Endometrium (tissue), 2 donors: ENCODE measurements at regions not wholly inside any gene's neighbourhood (a gene's known extent, or its start where the extent isn't known, plus 50 kb on each side); places are given as distances from the start of the nearest gene placed in this dataset.

ENCODE experiments used
- FAIRE-seq: peaks from 2 replicates; lab custom pipeline; 2012; peaks lifted over from hg19 to GRCh38; lab: Jason Lieb, UNC
- donor health status: control.
- donor health status: control.

DNA sequence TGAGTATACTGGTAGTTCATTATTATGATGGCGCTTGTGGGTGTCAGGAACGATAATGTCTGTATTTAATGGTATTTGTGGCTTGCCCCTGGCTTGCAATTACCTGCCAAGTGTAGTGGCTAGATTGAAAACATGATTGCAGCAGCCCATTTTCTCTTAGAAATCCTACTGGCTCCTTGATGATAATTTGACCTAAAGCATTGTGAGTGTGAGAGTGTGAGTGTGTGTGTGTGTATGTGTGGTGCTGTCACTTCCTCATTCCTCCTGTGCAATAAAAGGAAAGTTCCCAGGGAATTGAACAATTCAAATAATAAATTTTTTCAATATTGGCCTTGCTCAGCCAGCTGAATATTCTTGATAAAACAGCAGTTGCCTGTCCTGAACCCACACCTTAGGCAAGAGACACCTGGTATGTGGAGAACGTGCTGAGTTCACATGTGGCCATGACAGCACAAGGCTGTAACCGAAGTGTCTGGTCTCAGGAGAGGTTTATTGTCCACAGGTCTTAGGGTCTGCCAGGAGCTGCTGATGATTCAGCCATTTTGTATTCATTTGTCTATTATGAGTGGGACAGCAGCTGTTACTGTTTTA lies 193.3 kb downstream of the CD47 start:
- FAIRE-seq: no peak

DNA sequence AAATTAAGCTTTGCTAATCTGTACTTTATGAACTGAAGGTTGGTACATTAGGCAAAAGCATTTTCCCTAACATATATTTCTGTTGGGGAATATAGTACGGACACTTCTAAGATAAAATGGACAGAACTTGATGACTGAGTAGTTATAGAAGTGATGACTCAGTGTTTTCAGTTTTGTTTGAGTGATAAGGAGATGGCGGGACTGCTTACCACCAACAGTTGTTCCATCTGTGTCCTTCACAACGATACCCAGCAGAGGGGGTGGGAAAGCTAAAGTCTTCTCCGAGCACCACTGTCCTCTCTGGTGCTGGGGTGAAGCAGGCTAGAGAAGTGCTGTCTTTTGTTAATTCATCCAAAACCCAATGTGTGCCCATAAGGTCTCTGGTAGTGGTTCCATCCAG lies 195.8 kb downstream of the CD47 start:
- FAIRE-seq: no peak

DNA sequence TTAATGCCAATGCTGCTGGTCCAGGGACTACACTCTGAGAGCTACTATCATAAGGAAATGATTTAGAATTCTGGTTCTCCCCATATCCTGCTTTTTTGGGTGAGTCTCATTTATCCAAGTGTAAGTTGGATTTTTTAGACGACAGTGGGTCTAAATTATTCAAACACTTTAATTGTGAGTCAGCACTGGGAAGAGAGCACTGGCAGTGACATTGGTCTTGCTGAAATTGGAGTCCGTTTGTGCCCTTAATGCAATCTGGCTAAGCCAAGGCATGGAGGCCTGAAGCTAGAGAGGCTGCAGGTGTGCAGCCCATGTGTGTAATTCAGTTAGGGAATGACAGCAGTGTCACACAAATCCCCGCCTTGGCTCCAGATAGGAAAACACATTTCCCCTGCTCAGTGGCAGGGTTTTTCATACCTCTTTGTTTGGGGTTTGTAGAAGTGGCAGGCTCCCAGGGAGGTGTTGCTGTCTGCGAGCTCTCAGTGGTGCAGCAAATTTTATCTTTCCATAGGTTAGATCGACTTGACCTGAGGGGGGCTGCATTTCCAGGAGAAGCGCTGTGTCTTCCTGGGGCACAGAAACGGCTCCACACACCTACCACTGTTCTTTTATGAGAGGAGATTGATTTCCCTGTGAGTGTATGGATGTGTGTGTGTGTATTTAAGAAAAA lies 197.7 kb downstream of the CD47 start:
- no peak for FAIRE-seq

DNA sequence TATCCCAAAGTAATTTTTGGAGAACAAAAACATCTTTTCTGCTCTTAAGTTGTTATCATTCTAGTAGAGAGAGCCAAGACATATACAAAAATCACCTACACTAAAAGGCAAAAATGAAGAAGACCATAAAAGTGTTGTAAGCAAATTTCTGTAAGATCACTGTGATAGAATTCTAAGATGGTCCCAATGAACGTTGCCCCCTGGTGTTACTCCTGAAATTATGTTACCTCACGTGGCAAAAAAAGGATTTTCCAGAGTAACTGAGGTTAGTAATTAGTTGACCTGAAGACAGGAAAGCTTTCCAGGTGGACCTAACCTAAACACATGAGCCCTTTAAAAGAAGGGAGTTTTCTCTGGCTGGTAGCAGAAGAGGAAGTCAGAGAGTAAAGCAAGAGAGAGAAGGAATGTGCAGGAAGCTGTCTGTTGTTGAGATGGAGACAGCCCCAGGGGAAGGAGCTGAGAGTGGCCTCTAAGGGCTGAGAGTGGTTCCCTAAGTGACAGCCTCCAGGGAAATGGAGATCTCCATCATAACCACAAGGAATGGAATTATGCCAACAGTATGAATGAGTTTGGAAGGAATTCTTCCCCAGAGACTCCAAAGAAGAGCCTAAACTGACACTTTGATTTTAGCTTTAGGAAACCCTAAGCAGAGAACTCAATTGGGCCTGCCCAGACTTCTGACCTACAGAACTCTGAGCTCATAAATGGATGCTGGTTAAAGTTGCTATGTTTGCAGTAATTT lies 205.9 kb downstream of the CD47 start:
- peak; percentile 70 for FAIRE-seq

DNA sequence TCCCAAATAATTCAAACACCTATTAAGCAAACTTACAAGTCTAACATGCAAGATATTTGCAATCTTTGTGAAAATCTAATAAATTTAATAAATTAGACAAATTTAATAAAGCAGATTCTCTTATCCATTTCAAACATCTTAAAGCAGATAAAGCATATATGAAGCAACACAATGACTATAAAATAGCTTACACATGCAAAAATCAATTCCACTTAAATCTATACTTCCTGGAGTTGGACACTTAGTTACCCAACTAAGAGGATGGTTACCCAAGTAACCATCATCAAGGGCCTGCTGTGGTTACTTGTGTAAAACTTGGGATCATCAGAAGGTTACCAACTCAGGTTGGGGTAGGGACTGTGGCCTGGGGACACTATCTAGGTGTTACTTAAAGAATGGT lies 206.8 kb downstream of the CD47 start:
- no peak for FAIRE-seq

DNA sequence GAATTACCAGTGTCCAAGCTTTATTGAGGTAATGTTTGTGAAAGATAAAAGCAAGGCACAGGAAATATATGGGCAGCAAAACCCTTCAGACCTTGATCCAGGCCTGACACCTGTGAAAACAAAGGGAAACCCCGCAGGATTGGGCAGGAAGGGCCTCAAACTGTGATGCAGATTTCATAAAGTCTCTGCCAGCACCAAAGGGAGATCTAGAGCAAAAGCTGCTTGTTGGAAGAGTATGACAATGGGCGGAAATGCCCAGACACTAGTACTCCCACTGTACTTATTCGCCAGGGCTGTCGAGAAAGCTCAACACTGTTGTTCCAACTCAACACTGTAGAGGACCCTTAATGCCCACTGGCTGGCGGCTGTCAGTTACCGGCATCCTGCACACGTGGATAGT lies 207.9 kb downstream of the CD47 start:
- FAIRE-seq: no peak

DNA sequence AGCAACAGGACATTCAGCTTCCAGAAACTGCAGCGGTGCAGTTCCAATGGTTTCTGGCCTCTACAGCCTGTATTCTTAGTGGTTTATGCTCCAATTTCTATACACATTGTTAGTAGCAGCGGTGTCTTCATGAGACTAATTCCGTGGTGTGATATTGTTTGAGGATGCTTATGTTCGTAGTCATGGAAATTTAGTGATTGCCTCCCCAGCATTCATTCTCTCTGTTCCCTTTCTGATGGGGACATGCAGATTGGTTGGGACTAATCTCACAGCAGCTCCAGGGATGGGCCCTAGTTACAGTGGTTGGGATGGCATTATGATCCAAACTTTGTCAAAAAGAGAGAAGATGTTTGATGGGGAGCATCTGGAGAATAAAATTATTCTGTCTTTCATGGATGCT lies 208.6 kb downstream of the CD47 start:
- FAIRE-seq: no peak

DNA sequence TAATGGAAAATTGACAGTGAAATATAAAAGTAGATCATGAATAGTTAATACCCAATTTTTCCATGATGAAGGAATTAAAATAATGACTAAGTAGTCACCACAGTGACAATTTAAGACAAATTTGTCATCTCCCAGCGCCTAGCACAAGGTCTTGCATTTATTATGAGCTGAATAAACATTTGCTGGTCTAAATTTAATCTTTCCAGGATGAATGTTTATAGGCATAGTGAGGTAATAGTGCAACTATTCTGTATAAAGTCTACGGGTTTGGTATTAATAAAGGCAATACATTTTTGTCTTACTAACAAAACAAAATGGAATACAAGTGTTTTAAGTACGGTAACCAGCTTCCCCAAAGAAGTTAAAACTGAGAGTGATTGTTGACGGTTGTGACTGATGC lies 209.3 kb downstream of the CD47 start:
- no peak for FAIRE-seq

DNA sequence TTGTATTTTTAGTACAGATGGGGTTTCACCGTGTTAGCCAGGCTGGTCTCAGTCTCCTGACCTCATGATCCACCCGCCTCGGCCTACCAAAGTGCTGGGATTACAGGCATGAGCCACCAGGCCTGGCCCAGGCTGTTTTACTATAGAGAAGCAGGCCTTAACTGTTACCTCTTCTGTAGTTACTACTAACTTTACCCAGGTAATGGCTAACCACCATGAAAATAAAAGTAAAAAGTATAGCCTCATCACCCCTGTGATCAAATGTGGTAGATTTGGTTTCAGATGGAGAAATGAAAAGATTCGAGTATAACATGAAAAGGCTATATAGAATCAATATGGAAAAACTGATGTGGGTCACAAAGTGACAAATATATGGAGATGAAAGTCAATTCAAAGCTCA lies 210.1 kb downstream of the CD47 start:
- no peak for FAIRE-seq

DNA sequence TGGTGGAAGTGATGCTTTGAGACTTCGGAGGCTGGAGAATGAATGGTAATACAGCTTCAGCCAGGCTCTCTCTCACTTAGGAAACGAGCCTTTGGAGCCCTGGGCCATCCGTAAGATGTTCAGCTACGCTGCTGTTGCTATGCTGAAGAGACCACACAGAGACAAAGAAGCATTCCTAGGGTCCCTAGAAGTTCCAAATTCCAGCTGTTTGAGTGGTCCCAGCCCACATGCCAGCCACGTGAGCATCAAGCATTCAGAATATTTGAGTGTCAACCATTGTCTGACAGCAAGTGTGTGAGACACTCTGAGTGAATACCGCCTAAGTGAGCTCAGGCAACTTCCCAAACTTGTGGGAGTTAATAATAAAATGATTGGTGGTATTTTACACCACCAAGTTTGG lies 212.9 kb downstream of the CD47 start:
- FAIRE-seq: no peak

DNA sequence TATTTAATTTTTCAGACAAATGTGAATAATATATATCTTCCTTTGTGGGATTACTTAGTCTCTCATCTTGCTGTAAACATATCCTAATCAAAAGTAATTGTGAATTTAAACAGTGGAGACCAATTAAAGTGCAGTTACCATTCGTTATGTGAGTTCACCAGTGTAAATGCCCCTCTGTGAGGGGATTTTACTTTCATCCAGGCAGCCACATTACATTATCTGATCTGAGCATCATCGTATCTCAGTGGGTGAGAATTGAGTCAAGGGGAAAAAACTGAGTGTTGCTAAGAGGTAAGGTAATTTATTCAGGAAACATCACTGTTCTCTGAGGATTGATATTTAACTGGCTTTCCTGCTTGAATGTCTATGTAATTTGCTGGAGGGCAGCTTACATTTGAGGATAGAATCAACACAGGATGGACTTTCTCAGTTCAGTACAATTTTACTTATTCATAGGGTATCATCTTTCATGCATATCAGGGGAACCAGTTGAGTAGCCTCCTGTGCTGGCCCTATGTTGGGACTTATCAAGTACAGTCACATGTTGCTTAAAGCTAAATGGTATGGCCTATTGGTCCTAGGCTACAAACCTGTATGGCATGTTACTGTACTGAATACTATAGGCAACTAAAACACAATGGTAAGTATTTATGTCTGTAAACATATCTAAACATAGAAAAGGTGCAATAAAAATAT lies 219.7 kb downstream of the CD47 start:
- no peak for FAIRE-seq

DNA sequence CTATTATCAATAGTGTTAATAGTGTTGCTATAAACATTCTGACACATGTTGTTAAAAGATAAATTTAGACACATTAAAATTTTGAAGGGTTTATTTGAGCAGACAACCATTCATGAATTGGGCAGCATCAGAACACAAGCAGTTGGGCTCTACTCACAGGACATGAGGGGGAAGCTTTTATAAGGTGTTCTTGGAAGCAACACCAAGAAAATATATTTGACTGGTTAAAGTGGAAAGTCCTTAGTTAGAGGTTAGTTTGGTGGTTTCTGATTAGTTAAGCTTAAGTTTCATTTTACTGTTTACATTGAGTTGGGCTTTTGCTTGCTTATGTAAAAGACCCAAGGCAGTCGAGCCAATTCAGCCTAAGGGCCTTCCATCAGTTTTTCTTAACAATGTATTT lies 220.7 kb downstream of the CD47 start:
- FAIRE-seq: no peak

DNA sequence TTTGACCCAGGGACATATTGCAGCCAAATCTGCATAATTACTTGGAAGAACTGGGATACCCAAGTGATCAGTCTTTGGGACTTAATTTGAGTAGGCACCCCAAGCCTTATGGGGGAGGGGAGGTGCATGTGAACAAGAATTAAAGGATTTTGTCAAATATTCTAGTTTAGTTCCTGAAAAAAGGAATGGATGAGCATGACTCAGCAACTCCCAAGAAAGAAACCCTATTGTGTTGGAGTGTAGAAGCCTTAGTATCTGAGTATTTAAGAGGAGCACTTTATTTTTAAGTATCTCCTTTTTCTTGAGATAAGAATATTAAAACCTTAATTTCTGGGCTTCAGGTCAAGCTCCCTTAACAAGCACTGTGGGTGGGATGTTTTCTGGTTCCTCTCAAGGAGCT lies 222.4 kb downstream of the CD47 start:
- FAIRE-seq: no peak

DNA sequence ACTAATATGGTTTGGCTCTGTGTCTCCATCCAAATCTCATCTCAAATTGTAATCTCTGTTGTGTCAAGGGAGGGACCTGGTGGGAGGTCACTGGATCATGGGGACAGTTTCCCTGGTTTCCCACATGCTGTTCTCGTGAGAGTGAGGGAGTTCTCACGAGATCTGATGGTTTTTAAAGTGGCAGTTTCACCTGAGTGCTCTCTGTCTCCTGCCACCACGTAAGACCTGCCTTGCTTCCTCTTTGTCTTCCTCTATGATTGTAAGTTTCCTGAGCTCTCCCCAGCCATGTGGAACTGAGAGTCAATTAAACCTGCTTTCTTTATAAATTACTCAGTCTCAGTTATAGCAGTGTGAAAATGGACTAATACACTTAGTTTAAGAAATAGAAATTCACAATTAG lies 228.9 kb downstream of the CD47 start:
- FAIRE-seq: no peak

DNA sequence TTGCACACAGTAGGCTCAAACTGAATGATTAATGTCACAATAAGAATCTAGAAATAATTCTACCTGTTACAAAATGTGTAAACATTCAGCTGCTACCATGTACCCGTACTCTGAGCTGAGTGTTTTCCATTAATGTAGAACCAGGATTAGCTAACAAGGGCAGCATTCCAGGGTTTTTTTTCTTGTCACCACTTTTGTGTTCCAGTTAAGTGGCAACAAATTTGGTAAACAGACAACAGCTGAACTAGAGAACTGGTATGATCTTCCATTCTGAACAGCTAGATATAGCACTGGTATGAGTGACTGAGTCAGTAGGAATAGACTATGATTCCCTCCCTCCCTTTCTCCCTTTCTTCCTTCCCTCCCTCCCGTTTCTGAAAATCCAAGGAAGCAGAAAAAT lies 229.4 kb downstream of the CD47 start:
- no peak for FAIRE-seq
